ENCODE measurements at regions not wholly inside any gene's neighbourhood (a gene's known extent, or its start where the extent isn't known, plus 50 kb on each side); places are given as distances from the start of the nearest gene placed in this dataset.

GRCh38 chr7:125592331-125592730, 662.7 kb upstream of the POT1 start:
- no peak for ATAC-seq (ENCODE audit: poor library complexity)
- intact Hi-C loops (cut with DNase I, micrococcal nuclease): no loop called here
- TF ChIP-seq, protein P1, sequence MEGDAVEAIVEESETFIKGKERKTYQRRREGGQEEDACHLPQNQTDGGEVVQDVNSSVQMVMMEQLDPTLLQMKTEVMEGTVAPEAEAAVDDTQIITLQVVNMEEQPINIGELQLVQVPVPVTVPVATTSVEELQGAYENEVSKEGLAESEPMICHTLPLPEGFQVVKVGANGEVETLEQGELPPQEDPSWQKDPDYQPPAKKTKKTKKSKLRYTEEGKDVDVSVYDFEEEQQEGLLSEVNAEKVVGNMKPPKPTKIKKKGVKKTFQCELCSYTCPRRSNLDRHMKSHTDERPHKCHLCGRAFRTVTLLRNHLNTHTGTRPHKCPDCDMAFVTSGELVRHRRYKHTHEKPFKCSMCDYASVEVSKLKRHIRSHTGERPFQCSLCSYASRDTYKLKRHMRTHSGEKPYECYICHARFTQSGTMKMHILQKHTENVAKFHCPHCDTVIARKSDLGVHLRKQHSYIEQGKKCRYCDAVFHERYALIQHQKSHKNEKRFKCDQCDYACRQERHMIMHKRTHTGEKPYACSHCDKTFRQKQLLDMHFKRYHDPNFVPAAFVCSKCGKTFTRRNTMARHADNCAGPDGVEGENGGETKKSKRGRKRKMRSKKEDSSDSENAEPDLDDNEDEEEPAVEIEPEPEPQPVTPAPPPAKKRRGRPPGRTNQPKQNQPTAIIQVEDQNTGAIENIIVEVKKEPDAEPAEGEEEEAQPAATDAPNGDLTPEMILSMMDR (IDR thresholded peaks at IDR 0.05): no peak
- H3K27me3 ChIP-seq (ENCODE audit: control insufficient read depth in 1 of 2, insufficient read depth in 2 of 2, low read length in 2 of 2): no peaks in the 10 kb centered on the region
- ChIA-PET CTCF (no interaction called here), POLR2A (no interaction called here)
- no peak overlapping the region for H3K27ac ChIP-seq (ENCODE audit: low read depth in 1 of 2, low read length in 2 of 2)
- Mint-ChIP-seq H3K27ac (no peak overlapping the region), H3K27me3 (no peaks in the 10 kb centered on the region), H3K4me1 (ENCODE audit: low read depth) (no peaks in the 10 kb centered on the region), H3K36me3 (ENCODE audit: low read depth) (no peaks in the 10 kb centered on the region), H3K9me3 (peaks cover 9% of the 10 kb centered on the region), H3K4me3 (no peak overlapping the region)
- no peak for DNase-seq
- H3K36me3 ChIP-seq (ENCODE audit: insufficient read depth, low read length): no peaks in the 10 kb centered on the region
- no peak overlapping the region for H3K4me3 ChIP-seq (ENCODE audit: low read length)
- H3K9me3 ChIP-seq (ENCODE audit: control insufficient read depth in 1 of 2, insufficient read depth in 1 of 2, low read length in 2 of 2): peaks cover 0 to 9% of the 10 kb centered on the region in 2 experiments
- no peaks in the 10 kb centered on the region for H3K4me1 ChIP-seq (ENCODE audit: insufficient read depth, low read length)

DNA sequence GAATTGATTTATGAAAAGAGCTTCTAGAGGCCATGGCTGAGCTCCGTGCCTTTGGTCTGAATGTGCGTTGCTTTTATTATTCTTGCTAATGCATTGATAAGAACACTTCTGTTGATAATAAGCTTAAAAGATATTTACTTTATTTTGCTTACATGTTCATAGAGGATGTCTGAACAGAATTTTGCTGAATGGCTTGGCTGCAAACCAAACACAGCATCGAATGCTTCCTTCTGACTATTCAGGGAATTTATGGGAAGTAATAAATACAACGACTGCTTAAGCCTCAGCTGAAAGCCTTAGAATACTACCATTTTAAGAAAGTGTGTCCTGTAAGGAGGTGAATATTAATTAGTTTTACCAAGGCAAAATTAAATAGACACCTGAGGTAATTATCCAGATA, 643.5 kb upstream of the POT1 start:
- DNase-seq (no peak), ATAC-seq (ENCODE audit: poor library complexity) (no peak)
- CTCF ChIA-PET: no interaction called here
- H3K4me1 Mint-ChIP-seq (ENCODE audit: low read depth): no peaks in the 10 kb centered on the region
- H3K4me3 Mint-ChIP-seq: no peak overlapping the region
- peaks cover 5% of the 10 kb centered on the region for H3K9me3 Mint-ChIP-seq
- intact Hi-C loops (cut with DNase I, micrococcal nuclease): no loop called here
- POLR2A ChIA-PET: no interaction called here
- no peak overlapping the region for H3K27ac Mint-ChIP-seq
- H3K4me3 ChIP-seq (ENCODE audit: low read length): no peak overlapping the region
- no peaks in the 10 kb centered on the region for H3K9me3 ChIP-seq (ENCODE audit: control insufficient read depth in 1 of 2, insufficient read depth in 1 of 2, low read length in 2 of 2)
- no peaks in the 10 kb centered on the region for H3K36me3 Mint-ChIP-seq (ENCODE audit: low read depth)
- no peaks in the 10 kb centered on the region for H3K27me3 ChIP-seq (ENCODE audit: control insufficient read depth in 1 of 2, insufficient read depth in 2 of 2, low read length in 2 of 2)
- H3K4me1 ChIP-seq (ENCODE audit: insufficient read depth, low read length): no peaks in the 10 kb centered on the region
- no peaks in the 10 kb centered on the region for H3K27me3 Mint-ChIP-seq
- no peak overlapping the region for H3K27ac ChIP-seq (ENCODE audit: low read depth in 1 of 2, low read length in 2 of 2)
- TF ChIP-seq, protein P1 (IDR thresholded peaks at IDR 0.05): no peak
- H3K36me3 ChIP-seq (ENCODE audit: insufficient read depth, low read length): no peaks in the 10 kb centered on the region

- no peaks in the 10 kb centered on the region for H3K9me3 ChIP-seq (ENCODE audit: control insufficient read depth in 1 of 2, insufficient read depth in 1 of 2, low read length in 2 of 2)
- no peaks in the 10 kb centered on the region for H3K36me3 Mint-ChIP-seq (ENCODE audit: low read depth)
- ChIA-PET POLR2A (no interaction called here), CTCF (no interaction called here)
- no peak overlapping the region for H3K4me3 ChIP-seq (ENCODE audit: low read length)
- no peak overlapping the region for H3K27ac ChIP-seq (ENCODE audit: low read depth in 1 of 2, low read length in 2 of 2)
- TF ChIP-seq, protein P1 (IDR thresholded peaks at IDR 0.05): no peak
- no peaks in the 10 kb centered on the region for H3K27me3 ChIP-seq (ENCODE audit: control insufficient read depth in 1 of 2, insufficient read depth in 2 of 2, low read length in 2 of 2)
- H3K27me3 Mint-ChIP-seq: no peaks in the 10 kb centered on the region
- H3K4me1 Mint-ChIP-seq (ENCODE audit: low read depth): no peaks in the 10 kb centered on the region
- no peak overlapping the region for H3K4me3 Mint-ChIP-seq
- H3K9me3 Mint-ChIP-seq: peaks cover 5% of the 10 kb centered on the region
- intact Hi-C loops (cut with DNase I, micrococcal nuclease): no loop called here
- ATAC-seq (ENCODE audit: poor library complexity) (no peak), DNase-seq (no peak)
- H3K4me1 ChIP-seq (ENCODE audit: insufficient read depth, low read length): no peaks in the 10 kb centered on the region
- H3K27ac Mint-ChIP-seq: no peak overlapping the region
- H3K36me3 ChIP-seq (ENCODE audit: insufficient read depth, low read length): no peaks in the 10 kb centered on the region
These were observed 642.8 kb upstream of the POT1 start for GRCh38 chr7:125572414-125572813.

Data from CD4-positive, alpha-beta T cell (primary cell).